Activated naive CD4-positive, alpha-beta T cell treated with anti-CD3 and anti-CD28 coated beads, Interleukin-2, amount 10 ng/mL, durations not matched to agents 7 days and 5 days (primary cell): ENCODE measurements at regions not wholly inside any gene's neighbourhood (a gene's known extent, or its start where the extent isn't known, plus 50 kb on each side); places are given as distances from the start of the nearest gene placed in this dataset.

Source experiments
- CTCF ChIA-PET: fragments of 350-600 bp; sonication (Branson Sonifier 250); formaldehyde crosslinking; loops from one replicate; lab custom pipeline; 2021; ENCODE audit warnings: antibody characterized with exemption; lab: Charles Lee
- DNase-seq: peaks from one replicate; pipeline ENCODE4 v3.0.0-alpha.2; 2020
- H3K27ac Mint-ChIP-seq: one replicate; pipeline ENCODE4 v1.8.0; 2021; ENCODE audit warnings: mild to moderate bottlenecking, moderate library complexity, mixed read lengths
- H3K27me3 Mint-ChIP-seq: one replicate; pipeline ENCODE4 v1.8.0; 2021; ENCODE audit warnings: mild to moderate bottlenecking, mixed read lengths
- H3K36me3 Mint-ChIP-seq: one replicate; pipeline ENCODE4 v1.8.0; 2021; ENCODE audit warnings: mixed read lengths
- H3K4me1 Mint-ChIP-seq: one replicate; pipeline ENCODE4 v1.8.0; 2021; ENCODE audit warnings: mixed read lengths
- H3K4me3 Mint-ChIP-seq: one replicate; pipeline ENCODE4 v1.8.0; 2021; ENCODE audit warnings: mild to moderate bottlenecking, moderate library complexity, mixed read lengths
- H3K9me3 Mint-ChIP-seq: one replicate; pipeline ENCODE4 v1.8.0; 2021; ENCODE audit warnings: mixed read lengths

GRCh38 chr2:59196491-59196890, 955.4 kb upstream of the FANCL start:
- H3K4me3 Mint-ChIP-seq, result no peak overlapping the region
- H3K27me3 Mint-ChIP-seq, result no peaks in the 10 kb centered on the region
- H3K4me1 Mint-ChIP-seq, result no peaks in the 10 kb centered on the region
- H3K9me3 Mint-ChIP-seq, result no peaks in the 10 kb centered on the region
- CTCF ChIA-PET, result no interaction called here
- no peaks in the 10 kb centered on the region for H3K36me3 Mint-ChIP-seq
- DNase-seq, result no peak
- H3K27ac Mint-ChIP-seq, result no peak overlapping the region

- no peak for DNase-seq
- Mint-ChIP-seq H3K9me3 (no peaks in the 10 kb centered on the region), H3K4me1 (no peaks in the 10 kb centered on the region), H3K4me3 (no peak overlapping the region), H3K27ac (no peak overlapping the region), H3K36me3 (no peaks in the 10 kb centered on the region), H3K27me3 (no peaks in the 10 kb centered on the region)
- CTCF ChIA-PET, result no interaction called here
Observed at GRCh38 chr2:59195851-59196250, 954.7 kb upstream of the FANCL start.

DNA sequence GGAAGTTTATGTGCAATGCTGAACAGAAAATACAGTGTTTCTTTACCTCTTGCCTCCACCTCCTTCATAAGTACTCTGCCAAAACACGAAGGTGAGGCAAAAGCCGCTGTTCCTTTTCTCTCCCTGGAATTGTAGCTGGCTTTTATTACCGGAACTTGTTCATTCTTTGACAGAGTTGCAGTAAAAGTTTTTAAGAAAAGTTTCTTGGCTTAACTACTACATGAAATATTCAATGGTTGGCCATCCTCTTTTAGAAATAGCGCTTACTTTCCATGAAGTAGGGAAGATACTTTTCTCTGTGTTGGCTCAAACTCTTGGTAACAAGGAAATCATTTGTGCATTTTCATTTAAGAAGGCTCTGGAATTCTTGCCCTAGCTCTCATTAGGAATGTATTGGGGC, 950.7 kb upstream of the FANCL start:
- no peak for DNase-seq
- Mint-ChIP-seq H3K36me3 (no peaks in the 10 kb centered on the region), H3K27me3 (no peaks in the 10 kb centered on the region), H3K4me1 (no peaks in the 10 kb centered on the region), H3K9me3 (no peaks in the 10 kb centered on the region), H3K27ac (no peak overlapping the region), H3K4me3 (no peak overlapping the region)
- CTCF ChIA-PET, result no interaction called here

- CTCF ChIA-PET, result no interaction called here
- H3K9me3 Mint-ChIP-seq, result no peaks in the 10 kb centered on the region
- no peaks in the 10 kb centered on the region for H3K4me1 Mint-ChIP-seq
- DNase-seq, result no peak
- H3K4me3 Mint-ChIP-seq, result no peak overlapping the region
- no peak overlapping the region for H3K27ac Mint-ChIP-seq
- H3K27me3 Mint-ChIP-seq, result no peaks in the 10 kb centered on the region
- H3K36me3 Mint-ChIP-seq, result no peaks in the 10 kb centered on the region
Observed at GRCh38 chr2:59190518-59190917, 949.4 kb upstream of the FANCL start.

- DNase-seq, result no peak
- H3K4me1 Mint-ChIP-seq, result no peaks in the 10 kb centered on the region
- no peaks in the 10 kb centered on the region for H3K9me3 Mint-ChIP-seq
- H3K4me3 Mint-ChIP-seq, result no peak overlapping the region
- CTCF ChIA-PET, result no interaction called here
- H3K27ac Mint-ChIP-seq, result no peak overlapping the region
- H3K27me3 Mint-ChIP-seq, result no peaks in the 10 kb centered on the region
- H3K36me3 Mint-ChIP-seq, result no peaks in the 10 kb centered on the region
Observed at GRCh38 chr2:59184276-59185020, 943.3 kb upstream of the FANCL start.

GRCh38 chr2:59183070-59183469, 941.9 kb upstream of the FANCL start:
- CTCF ChIA-PET, result no interaction called here
- DNase-seq, result no peak
- Mint-ChIP-seq H3K36me3 (no peaks in the 10 kb centered on the region), H3K9me3 (no peaks in the 10 kb centered on the region), H3K27me3 (no peaks in the 10 kb centered on the region), H3K4me3 (no peak overlapping the region), H3K4me1 (no peaks in the 10 kb centered on the region), H3K27ac (no peak overlapping the region)

- DNase-seq, result no peak
- Mint-ChIP-seq H3K9me3 (no peaks in the 10 kb centered on the region), H3K4me3 (no peak overlapping the region), H3K27ac (no peak overlapping the region), H3K27me3 (no peaks in the 10 kb centered on the region), H3K4me1 (no peaks in the 10 kb centered on the region), H3K36me3 (no peaks in the 10 kb centered on the region)
- CTCF ChIA-PET, result no interaction called here
Observed at GRCh38 chr2:59182249-59182648, 941.1 kb upstream of the FANCL start.

- H3K27me3 Mint-ChIP-seq, result no peaks in the 10 kb centered on the region
Observed at GRCh38 chr2:59181347-59181746, 940.2 kb upstream of the FANCL start.

DNA sequence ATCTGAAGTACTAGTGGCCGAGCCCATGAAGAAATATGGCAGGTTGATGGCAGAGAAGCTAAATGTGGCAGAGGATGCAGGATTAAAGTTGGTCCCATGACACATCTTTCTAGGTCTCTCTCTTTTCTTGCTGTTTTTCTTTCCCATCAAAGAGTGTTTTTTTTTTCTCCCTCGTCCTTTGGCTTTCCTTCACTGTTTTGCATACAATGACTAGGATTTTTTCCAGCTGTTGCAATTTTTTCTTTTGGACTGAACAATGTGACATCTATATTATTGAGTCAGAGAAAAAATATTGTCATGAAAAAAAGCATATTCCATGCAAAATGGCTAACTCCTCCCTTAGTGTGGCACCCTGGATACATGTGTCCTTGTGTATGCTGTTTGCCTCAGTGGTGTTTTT, 939.5 kb upstream of the FANCL start:
- Mint-ChIP-seq H3K4me1 (no peaks in the 10 kb centered on the region), H3K27me3 (no peaks in the 10 kb centered on the region), H3K4me3 (no peak overlapping the region)

More at GRCh38 chr2:59181347-59181746, 940.2 kb upstream of the FANCL start:
- H3K4me1 Mint-ChIP-seq, result no peaks in the 10 kb centered on the region
- H3K9me3 Mint-ChIP-seq, result no peaks in the 10 kb centered on the region
- H3K27ac Mint-ChIP-seq, result no peak overlapping the region
- no peak for DNase-seq
- no peaks in the 10 kb centered on the region for H3K36me3 Mint-ChIP-seq
- H3K4me3 Mint-ChIP-seq, result no peak overlapping the region
- CTCF ChIA-PET, result no interaction called here

DNA sequence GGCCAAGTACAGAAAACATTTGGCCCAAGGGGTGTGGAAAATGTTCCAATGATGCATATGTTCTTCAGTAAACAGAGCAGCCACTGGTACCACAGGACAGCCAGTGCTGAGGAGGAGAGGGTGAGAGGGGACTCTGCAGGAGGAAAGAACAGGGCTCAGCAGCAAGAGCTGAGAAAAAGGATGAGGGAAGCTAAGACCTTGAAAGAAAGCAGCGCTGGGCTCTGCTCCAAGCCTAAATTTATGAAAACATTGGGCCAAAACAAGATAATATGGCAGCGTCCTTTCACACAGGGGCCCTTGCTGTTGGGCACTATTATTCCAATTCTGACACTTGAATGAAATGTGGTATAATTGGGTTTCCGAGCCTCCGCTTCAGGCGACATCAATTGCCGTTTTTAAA, 939.0 kb upstream of the FANCL start:
- CTCF ChIA-PET, result no interaction called here
- no peak for DNase-seq
- no peaks in the 10 kb centered on the region for H3K27me3 Mint-ChIP-seq
- H3K4me3 Mint-ChIP-seq, result no peak overlapping the region
- no peaks in the 10 kb centered on the region for H3K36me3 Mint-ChIP-seq
- no peak overlapping the region for H3K27ac Mint-ChIP-seq
- no peaks in the 10 kb centered on the region for H3K9me3 Mint-ChIP-seq
- H3K4me1 Mint-ChIP-seq, result no peaks in the 10 kb centered on the region

More for the DNA sequence above, 939.5 kb upstream of the FANCL start:
- no peaks in the 10 kb centered on the region for H3K9me3 Mint-ChIP-seq
- CTCF ChIA-PET, result no interaction called here
- DNase-seq, result no peak
- no peak overlapping the region for H3K27ac Mint-ChIP-seq
- no peaks in the 10 kb centered on the region for H3K36me3 Mint-ChIP-seq

DNA sequence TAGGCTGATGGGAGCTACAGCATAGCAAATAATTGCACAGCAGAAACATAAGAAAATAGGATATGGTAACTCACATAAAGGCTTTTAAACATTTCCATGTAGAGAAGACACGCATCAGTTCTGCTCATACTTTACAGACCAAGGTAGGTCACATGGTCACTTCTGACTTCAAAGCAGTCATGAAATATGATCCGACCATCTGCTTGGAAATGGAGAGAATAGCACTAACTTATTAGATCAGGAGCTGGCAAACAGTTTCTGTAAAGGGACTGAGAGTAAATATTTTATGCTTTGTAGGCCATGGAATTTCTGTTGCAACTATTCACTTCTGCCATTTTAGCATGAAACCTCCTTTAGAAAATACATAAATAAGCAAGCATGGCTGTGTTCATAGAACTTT, 936.6 kb upstream of the FANCL start:
- Mint-ChIP-seq H3K27ac (no peak overlapping the region), H3K36me3 (no peaks in the 10 kb centered on the region), H3K4me1 (no peaks in the 10 kb centered on the region), H3K9me3 (no peaks in the 10 kb centered on the region), H3K27me3 (no peaks in the 10 kb centered on the region), H3K4me3 (no peak overlapping the region)
- CTCF ChIA-PET, result no interaction called here
- no peak for DNase-seq

- Mint-ChIP-seq H3K9me3 (no peaks in the 10 kb centered on the region), H3K27ac (no peak overlapping the region)
- CTCF ChIA-PET, result no interaction called here
Observed at GRCh38 chr2:59176737-59177136, 935.6 kb upstream of the FANCL start.

GRCh38 chr2:59174536-59175243, 933.6 kb upstream of the FANCL start:
- CTCF ChIA-PET, result no interaction called here
- no peak overlapping the region for H3K27ac Mint-ChIP-seq
- H3K9me3 Mint-ChIP-seq, result no peaks in the 10 kb centered on the region
- no peak overlapping the region for H3K4me3 Mint-ChIP-seq
- no peaks in the 10 kb centered on the region for H3K4me1 Mint-ChIP-seq
- H3K27me3 Mint-ChIP-seq, result no peaks in the 10 kb centered on the region
- no peak for DNase-seq
- no peaks in the 10 kb centered on the region for H3K36me3 Mint-ChIP-seq

More at GRCh38 chr2:59176737-59177136, 935.6 kb upstream of the FANCL start:
- H3K36me3 Mint-ChIP-seq, result no peaks in the 10 kb centered on the region
- H3K4me1 Mint-ChIP-seq, result no peaks in the 10 kb centered on the region
- DNase-seq, result no peak
- no peak overlapping the region for H3K4me3 Mint-ChIP-seq
- H3K27me3 Mint-ChIP-seq, result no peaks in the 10 kb centered on the region

DNA sequence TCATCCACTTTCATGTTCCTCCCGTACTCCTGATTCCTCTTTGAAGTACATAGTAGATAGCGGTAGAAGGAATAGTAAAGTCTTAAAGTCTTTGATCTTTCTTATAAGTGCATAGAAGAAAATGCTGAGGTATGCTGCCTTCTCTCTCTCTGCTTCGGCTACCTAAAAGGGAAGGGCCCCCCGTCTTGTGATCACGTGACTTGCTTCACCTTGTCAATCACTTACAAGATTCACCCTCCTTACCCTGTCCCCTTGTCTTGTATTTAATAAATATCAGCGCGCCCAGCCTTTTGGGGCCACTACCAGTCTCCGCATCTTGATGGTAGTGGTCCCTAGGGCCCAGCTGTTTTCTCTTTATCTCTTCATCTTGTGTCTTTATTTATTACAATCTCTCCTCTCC, 932.2 kb upstream of the FANCL start:
- Mint-ChIP-seq H3K4me1 (no peaks in the 10 kb centered on the region), H3K9me3 (no peaks in the 10 kb centered on the region), H3K4me3 (no peak overlapping the region), H3K36me3 (no peaks in the 10 kb centered on the region), H3K27me3 (no peaks in the 10 kb centered on the region), H3K27ac (no peak overlapping the region)
- CTCF ChIA-PET, result no interaction called here
- DNase-seq, result no peak

- Mint-ChIP-seq H3K27me3 (no peaks in the 10 kb centered on the region), H3K27ac (no peak overlapping the region), H3K4me3 (no peak overlapping the region), H3K36me3 (no peaks in the 10 kb centered on the region), H3K4me1 (no peaks in the 10 kb centered on the region), H3K9me3 (no peaks in the 10 kb centered on the region)
- DNase-seq, result no peak
- CTCF ChIA-PET, result no interaction called here
Observed at GRCh38 chr2:59171019-59171418, 929.9 kb upstream of the FANCL start.
